OCI-LY3 (cell line): ENCODE measurements at regions not wholly inside any gene's neighbourhood (a gene's known extent, or its start where the extent isn't known, plus 50 kb on each side); places are given as distances from the start of the nearest gene placed in this dataset.

Source experiments
- EZH2phosphoT487 ChIP-seq: fragments of 200-600 bp; shearing (Covaris generic); IDR thresholded peaks from 2 replicates; pipeline ENCODE4 v1.6.1; 2018; ENCODE audit warnings: antibody characterized with exemption, mixed run types, low read depth
- TF ChIP-seq, protein P1 (sequence below): fragments of 200-600, 300-600 bp; sonication (generic); IDR thresholded peaks from 2 replicates; pipeline ENCODE4 v1.5.1; 2014; ENCODE audit warnings: antibody characterized with exemption, low read length, low read depth

DNA sequence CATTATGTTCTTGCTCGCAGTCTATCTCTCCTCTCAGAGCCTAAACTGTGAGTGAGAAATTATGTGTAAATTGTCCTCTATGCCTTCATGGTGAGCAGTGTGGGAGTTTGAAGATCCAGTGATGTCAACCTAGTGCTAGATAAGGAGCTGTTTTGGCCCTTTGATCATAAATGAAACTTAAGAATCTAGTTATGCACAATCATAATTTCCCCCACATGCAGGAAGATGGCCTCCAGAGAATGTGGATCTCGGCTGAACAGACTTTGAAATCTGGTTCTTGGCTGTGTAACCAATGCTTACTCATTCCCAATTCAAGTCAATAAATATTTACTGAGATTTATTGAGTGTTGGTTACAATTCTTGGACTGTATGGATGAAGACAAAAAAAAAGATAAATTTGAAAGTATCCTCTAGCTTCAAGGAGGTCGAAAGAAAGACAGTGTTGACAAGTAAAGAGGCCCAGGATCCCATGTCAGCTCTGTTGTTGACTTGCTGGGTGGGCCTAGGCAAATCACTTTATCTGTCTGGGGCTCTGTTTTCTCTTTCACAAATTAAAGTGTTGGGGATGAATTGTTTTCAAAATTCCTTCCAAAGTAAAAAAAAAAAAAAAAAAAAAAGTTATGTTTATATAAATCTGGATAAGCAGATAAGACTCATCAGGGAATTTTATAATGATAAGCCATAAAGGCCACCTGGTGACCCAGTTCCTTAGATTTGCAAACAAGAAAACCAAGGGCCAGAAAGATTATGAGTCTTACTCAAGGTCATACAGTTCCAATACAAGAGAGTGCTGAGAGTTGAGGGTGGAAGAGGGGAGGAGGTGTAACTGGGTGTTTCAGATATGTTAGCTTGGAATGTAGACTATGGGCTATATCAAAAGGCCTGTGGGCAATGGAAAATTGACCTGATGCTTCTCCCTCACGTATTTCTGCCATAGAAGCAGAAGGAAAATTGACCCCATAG is 969.9 kb downstream of the KCNMA1 start:
- TF ChIP-seq, protein P1, sequence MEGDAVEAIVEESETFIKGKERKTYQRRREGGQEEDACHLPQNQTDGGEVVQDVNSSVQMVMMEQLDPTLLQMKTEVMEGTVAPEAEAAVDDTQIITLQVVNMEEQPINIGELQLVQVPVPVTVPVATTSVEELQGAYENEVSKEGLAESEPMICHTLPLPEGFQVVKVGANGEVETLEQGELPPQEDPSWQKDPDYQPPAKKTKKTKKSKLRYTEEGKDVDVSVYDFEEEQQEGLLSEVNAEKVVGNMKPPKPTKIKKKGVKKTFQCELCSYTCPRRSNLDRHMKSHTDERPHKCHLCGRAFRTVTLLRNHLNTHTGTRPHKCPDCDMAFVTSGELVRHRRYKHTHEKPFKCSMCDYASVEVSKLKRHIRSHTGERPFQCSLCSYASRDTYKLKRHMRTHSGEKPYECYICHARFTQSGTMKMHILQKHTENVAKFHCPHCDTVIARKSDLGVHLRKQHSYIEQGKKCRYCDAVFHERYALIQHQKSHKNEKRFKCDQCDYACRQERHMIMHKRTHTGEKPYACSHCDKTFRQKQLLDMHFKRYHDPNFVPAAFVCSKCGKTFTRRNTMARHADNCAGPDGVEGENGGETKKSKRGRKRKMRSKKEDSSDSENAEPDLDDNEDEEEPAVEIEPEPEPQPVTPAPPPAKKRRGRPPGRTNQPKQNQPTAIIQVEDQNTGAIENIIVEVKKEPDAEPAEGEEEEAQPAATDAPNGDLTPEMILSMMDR = no peak
- no peak for TF ChIP-seq EZH2phosphoT487
